Smooth muscle cell (in vitro differentiated cells): ENCODE measurements at regions not wholly inside any gene's neighbourhood (a gene's known extent, or its start where the extent isn't known, plus 50 kb on each side); places are given as distances from the start of the nearest gene placed in this dataset.
A peak's percentile ranks its signal among the peaks of the same experiment; 100 is the strongest.

Source experiments
- DNase-seq: peaks from one replicate; lab custom pipeline; 2025; ENCODE audit not compliant: unreplicated experiment; lab: John Stamatoyannopoulos, UW
- H2AFZ ChIP-seq: fragments of 200-600 bp; sonication (generic); 2 replicates; pipeline ENCODE4 v1.6.0; 2016; ENCODE audit warnings: antibody characterized with exemption, low read depth, mild to moderate bottlenecking
- H3F3A ChIP-seq: fragments of 200-600 bp; sonication (generic); 2 replicates; pipeline ENCODE4 v1.6.0; 2017; ENCODE audit warnings: antibody characterized with exemption, low read depth
- H3K27ac ChIP-seq: fragments of 200-600 bp; sonication (generic); 2 replicates; pipeline ENCODE4 v1.5.1; 2016; ENCODE audit warnings: low read depth, mild to moderate bottlenecking
- H3K27me3 ChIP-seq: fragments of 200-600 bp; sonication (generic); 2 replicates; pipeline ENCODE4 v1.6.1; 2016; ENCODE audit warnings: low read depth, mild to moderate bottlenecking
- H3K36me3 ChIP-seq: fragments of 200-600 bp; sonication (generic); 2 replicates; pipeline ENCODE4 v1.5.1; 2016; ENCODE audit warnings: low read depth
- H3K4me1 ChIP-seq: fragments of 200-600 bp; sonication (generic); 2 replicates; pipeline ENCODE4 v1.5.1; 2016; ENCODE audit warnings: low read depth
- H3K4me2 ChIP-seq: fragments of 200-600 bp; sonication (generic); 2 replicates; pipeline ENCODE4 v1.6.0; 2016; ENCODE audit warnings: mild to moderate bottlenecking
- H3K4me3 ChIP-seq: fragments of 200-600 bp; sonication (generic); 2 replicates; pipeline ENCODE4 v1.5.1; 2016; ENCODE audit warnings: mild to moderate bottlenecking
- H3K79me2 ChIP-seq: fragments of 200-600 bp; sonication (generic); 2 replicates; pipeline ENCODE4 v1.6.0; 2016; ENCODE audit warnings: low read depth, mild to moderate bottlenecking
- H3K9ac ChIP-seq: fragments of 200-600 bp; sonication (generic); 2 replicates; pipeline ENCODE4 v1.6.0; 2016; ENCODE audit warnings: low read depth
- H3K9me3 ChIP-seq: fragments of 200-600 bp; sonication (generic); replicated peaks from 2 replicates; pipeline ENCODE4 v1.5.1; 2016; ENCODE audit warnings: low read depth
- H4K20me1 ChIP-seq: fragments of 200-600 bp; sonication (generic); 2 replicates; pipeline ENCODE4 v1.6.0; 2016; ENCODE audit warnings: low read depth
- WGBS: methylation state at CpG from one replicate; pipeline ENCODE4 v1.1.7; 2016; ENCODE audit warnings: low lambda C conversion rate; 5-methylcytosine and 5-hydroxymethylcytosine counted together
- TF ChIP-seq, protein P1 (sequence below): fragments of 200-600 bp; sonication (generic); IDR thresholded peaks from 2 replicates; pipeline ENCODE4 v1.5.1; 2017; ENCODE audit warnings: borderline replicate concordance, mild to moderate bottlenecking, antibody characterized with exemption; ENCODE audit not compliant: insufficient read depth, poor library complexity, severe bottlenecking

DNA sequence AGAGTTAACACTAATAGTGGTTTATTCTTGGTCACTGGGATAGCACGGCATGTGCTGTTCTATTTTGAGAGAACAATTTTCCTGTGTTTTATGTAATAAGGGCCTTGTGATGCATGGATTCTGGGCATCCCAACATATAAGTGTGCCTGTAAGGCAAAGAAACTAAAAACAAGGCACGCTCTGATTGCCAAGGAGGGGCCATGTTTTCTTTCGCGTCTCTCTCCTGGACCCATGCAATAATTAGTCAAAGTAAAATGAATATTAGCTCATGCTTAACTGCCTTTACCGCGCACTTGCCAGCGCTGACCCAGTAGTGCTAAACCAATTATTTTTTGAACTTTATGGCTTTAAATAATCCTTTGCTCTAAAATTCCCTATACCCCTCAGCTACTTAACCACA lies 140.9 kb downstream of the PSAT1 start:
- Histone ChIP-seq H3K27ac (no peak overlapping the region), H3K36me3 (no peaks in the 10 kb centered on the region), H3F3A (no peaks in the 10 kb centered on the region), H3K4me2 (peak overlapping the region; percentile 76), H3K9me3 (no peaks in the 10 kb centered on the region), H3K9ac (no peak overlapping the region), H2AFZ (peak overlapping the region; percentile 70), H4K20me1 (no peaks in the 10 kb centered on the region), H3K79me2 (no peaks in the 10 kb centered on the region), H3K4me1 (peaks cover 32% of the 10 kb centered on the region), H3K27me3 (no peaks in the 10 kb centered on the region), H3K4me3 (no peak overlapping the region)
- DNase-seq = no peak
- TF ChIP-seq, protein P1, sequence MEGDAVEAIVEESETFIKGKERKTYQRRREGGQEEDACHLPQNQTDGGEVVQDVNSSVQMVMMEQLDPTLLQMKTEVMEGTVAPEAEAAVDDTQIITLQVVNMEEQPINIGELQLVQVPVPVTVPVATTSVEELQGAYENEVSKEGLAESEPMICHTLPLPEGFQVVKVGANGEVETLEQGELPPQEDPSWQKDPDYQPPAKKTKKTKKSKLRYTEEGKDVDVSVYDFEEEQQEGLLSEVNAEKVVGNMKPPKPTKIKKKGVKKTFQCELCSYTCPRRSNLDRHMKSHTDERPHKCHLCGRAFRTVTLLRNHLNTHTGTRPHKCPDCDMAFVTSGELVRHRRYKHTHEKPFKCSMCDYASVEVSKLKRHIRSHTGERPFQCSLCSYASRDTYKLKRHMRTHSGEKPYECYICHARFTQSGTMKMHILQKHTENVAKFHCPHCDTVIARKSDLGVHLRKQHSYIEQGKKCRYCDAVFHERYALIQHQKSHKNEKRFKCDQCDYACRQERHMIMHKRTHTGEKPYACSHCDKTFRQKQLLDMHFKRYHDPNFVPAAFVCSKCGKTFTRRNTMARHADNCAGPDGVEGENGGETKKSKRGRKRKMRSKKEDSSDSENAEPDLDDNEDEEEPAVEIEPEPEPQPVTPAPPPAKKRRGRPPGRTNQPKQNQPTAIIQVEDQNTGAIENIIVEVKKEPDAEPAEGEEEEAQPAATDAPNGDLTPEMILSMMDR = no peak
- WGBS = 57% methylated on average over 7 of the region's 7 CpGs

DNA sequence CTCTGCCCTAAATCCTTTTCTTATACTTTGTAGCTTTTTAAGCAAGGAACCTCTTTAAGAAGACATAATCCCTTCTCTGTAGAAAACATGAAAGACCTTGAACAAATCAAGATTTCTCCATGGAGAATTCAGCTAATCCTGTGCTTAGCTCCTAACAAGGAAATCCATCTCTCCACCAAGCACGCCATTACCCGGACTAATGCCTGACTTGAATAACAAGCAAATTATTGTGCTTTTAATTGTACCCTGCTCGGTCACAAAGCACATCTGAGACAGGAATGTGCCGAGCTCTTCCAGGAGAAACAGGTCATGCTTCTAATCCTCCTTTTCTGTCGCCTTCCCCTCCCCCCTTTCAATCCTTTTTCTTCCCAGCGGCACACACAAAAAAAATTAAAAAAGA lies 141.3 kb downstream of the PSAT1 start:
- no peak for DNase-seq
- H3K27ac ChIP-seq = no peak overlapping the region
- no peak overlapping the region for H3K9ac ChIP-seq
- no peaks in the 10 kb centered on the region for H4K20me1 ChIP-seq
- no peaks in the 10 kb centered on the region for H3K36me3 ChIP-seq
- H3K9me3 ChIP-seq = no peaks in the 10 kb centered on the region
- WGBS = 19% methylated on average over 6 of the region's 6 CpGs
- TF ChIP-seq, protein P1 = no peak
- H3F3A ChIP-seq = no peaks in the 10 kb centered on the region
- H3K79me2 ChIP-seq = no peaks in the 10 kb centered on the region
- no peaks in the 10 kb centered on the region for H3K27me3 ChIP-seq
- peak overlapping the region; percentile 76 for H3K4me2 ChIP-seq
- no peak overlapping the region for H3K4me3 ChIP-seq
- H2AFZ ChIP-seq = peak overlapping the region; percentile 70
- peaks cover 32% of the 10 kb centered on the region for H3K4me1 ChIP-seq

DNA sequence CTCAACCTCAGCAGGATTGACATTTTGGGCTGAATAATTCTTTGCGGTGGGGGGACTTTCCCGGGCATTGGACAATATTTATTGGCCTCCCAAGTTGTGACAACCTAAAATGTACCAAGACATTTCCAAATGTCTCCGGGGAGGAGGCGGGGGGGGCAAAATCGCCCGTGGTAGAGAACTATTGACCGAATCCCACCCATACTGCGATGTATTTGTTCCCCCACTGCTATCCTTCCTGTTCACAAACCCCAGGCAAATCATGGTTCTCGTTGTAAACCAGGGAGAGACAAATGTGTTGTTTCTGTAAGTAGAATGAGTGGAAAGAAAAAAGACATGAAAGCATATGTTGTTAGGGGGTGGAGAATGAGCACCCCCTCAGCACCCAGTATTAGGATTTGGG lies 141.9 kb downstream of the PSAT1 start:
- H3K4me1 ChIP-seq = peaks cover 32% of the 10 kb centered on the region
- no peaks in the 10 kb centered on the region for H3K36me3 ChIP-seq
- no peaks in the 10 kb centered on the region for H3F3A ChIP-seq
- H3K27ac ChIP-seq = no peak overlapping the region
- no peak overlapping the region for H3K9ac ChIP-seq
- H4K20me1 ChIP-seq = no peaks in the 10 kb centered on the region
- H3K4me2 ChIP-seq = peak overlapping the region; percentile 76
- H3K79me2 ChIP-seq = no peaks in the 10 kb centered on the region
- H3K9me3 ChIP-seq = no peaks in the 10 kb centered on the region
- H3K4me3 ChIP-seq = no peak overlapping the region
- no peaks in the 10 kb centered on the region for H3K27me3 ChIP-seq
- DNase-seq = no peak
- TF ChIP-seq, protein P1 = no peak
- H2AFZ ChIP-seq = no peak overlapping the region
- WGBS = 67% methylated on average over 9 of the region's 9 CpGs

DNA sequence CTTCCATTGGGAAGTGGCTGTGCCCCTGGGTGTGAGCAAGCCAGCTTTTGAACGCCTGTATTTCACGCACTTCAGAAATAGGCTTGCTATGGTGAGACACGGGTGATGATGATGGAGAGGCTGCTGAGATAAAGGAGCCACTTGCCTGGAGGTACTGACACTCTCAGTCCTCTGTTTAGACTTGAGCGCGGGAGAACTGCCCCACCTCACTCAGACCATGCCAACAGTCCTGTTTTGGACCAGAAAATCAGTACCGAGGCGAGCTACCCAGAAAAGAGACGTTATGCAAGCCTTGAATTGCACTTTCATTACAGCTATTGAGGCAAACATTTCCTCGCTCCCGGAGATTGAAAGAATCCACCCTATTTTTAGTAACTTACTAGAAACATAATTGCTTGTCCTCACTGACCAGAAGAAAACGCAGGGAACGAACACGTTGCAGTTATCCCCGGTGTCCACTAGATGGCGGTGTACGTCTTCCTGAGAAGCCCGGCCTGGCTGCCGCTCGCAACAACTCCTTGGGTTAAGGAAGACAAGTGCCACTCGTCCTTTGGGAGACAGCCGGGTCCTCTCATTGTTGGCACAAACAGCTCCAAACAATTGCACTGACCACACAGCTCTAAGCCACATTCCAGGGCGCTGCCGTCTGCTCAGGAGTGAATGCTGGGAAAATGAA lies 142.4 kb downstream of the PSAT1 start:
- Histone ChIP-seq H3K27ac (no peak overlapping the region), H3K36me3 (no peaks in the 10 kb centered on the region), H3F3A (no peaks in the 10 kb centered on the region), H4K20me1 (no peaks in the 10 kb centered on the region), H3K9ac (no peak overlapping the region), H3K9me3 (no peaks in the 10 kb centered on the region), H3K27me3 (no peaks in the 10 kb centered on the region), H2AFZ (peak overlapping the region; percentile 60), H3K4me1 (peaks cover 32% of the 10 kb centered on the region), H3K79me2 (no peaks in the 10 kb centered on the region), H3K4me3 (peak overlapping the region; percentile 28), H3K4me2 (peak overlapping the region; percentile 76)
- 11% methylated on average over 23 of the region's 23 CpGs for WGBS
- TF ChIP-seq, protein P1 = peak; percentile 97
- peak; percentile 51 for DNase-seq
